Stimulated activated naive CD8-positive, alpha-beta T cell treated with anti-CD3 and anti-CD28 coated beads, Interleukin-15, Interleukin-2, amounts not matched to agents 100 U/mL and 50 U/mL, for 24 hours (primary cell): ENCODE measurements at regions not wholly inside any gene's neighbourhood (a gene's known extent, or its start where the extent isn't known, plus 50 kb on each side); places are given as distances from the start of the nearest gene placed in this dataset.
"Not testable (repeated sequence)": the region's sequence is repeated elsewhere in the genome, so short reads cannot be mapped to it uniquely, and the experiment has no call there.

Experiments used
- ATAC-seq: fragments of 150-1000 bp; cut with Tn5 transposase; one replicate; pipeline ENCODE4 v1.10.0; 2021
- DNase-seq: peaks from one replicate; pipeline ENCODE4 v3.0.0; 2021

DNA sequence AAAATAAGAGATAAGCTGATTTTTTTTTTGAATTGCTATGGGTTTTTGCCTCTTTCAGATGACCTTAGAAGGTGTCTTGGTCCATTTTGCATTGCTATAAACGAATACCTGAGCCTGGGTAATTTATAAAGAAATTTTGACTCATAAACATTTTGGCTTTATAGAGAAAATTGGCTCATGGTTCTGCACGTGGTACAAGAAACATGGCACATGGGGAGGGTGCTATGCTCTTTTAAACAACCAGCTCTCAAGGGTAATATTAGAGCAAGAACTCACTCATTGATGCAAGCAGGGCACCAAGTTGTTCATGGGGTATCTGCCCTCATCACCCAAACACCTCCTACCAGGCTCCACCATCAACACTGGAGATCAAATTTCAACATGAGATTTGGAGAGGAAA, 408.8 kb downstream of the NUP35 start:
- no peak for DNase-seq
- ATAC-seq = no peak

- DNase-seq (no peak), ATAC-seq (no peak)
Observed at GRCh38 chr2:183536290-183536689, 412.0 kb downstream of the NUP35 start.

- DNase-seq (no peak), ATAC-seq (no peak)
Observed at GRCh38 chr2:183536714-183537113, 412.5 kb downstream of the NUP35 start.

DNA sequence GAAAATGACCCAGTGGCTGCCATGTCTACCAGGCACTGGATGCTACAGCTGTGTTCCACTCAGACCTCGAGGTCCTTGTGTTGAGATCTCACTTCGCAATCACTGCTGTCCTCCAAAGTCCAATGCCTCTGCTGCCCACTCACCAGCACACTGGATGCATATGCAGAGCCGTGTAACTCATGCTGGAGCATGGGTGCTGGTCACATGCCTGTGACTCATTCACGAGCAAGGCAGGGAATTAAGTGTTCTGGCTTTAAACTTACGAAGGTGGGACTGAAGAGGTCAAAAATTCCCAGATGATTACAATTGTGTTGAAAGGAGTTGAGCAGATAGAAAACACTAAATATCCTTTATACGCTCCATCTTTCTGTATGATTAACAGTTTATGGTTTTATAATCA, 417.5 kb downstream of the NUP35 start:
- DNase-seq (no peak), ATAC-seq (no peak)

- DNase-seq (no peak), ATAC-seq (no peak)
Observed at GRCh38 chr2:183542606-183543005, 418.4 kb downstream of the NUP35 start.

- ATAC-seq = no peak
- no peak for DNase-seq
Observed at GRCh38 chr2:183543222-183543621, 419.0 kb downstream of the NUP35 start.

DNA sequence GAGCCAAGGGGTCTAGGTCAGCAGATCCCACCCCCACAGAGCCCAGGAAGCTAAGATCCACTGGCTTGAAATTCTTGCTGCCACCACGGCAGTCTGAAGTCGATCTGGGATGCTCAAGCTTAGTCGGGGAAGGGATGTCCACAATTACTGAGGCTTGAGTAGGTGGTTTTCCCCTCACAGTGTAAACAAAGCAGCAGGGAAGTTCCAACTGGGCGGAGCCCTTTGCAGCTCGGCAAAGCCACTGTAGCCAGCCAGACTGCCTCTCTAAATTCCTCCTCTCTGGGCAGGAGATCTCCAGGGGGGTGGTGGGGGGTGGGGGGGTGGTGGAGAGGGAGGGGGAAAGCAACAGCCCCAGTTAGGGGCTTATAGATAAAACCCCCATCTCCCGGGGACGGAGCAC, 419.5 kb downstream of the NUP35 start:
- ATAC-seq (no peak), DNase-seq (no peak)

DNA sequence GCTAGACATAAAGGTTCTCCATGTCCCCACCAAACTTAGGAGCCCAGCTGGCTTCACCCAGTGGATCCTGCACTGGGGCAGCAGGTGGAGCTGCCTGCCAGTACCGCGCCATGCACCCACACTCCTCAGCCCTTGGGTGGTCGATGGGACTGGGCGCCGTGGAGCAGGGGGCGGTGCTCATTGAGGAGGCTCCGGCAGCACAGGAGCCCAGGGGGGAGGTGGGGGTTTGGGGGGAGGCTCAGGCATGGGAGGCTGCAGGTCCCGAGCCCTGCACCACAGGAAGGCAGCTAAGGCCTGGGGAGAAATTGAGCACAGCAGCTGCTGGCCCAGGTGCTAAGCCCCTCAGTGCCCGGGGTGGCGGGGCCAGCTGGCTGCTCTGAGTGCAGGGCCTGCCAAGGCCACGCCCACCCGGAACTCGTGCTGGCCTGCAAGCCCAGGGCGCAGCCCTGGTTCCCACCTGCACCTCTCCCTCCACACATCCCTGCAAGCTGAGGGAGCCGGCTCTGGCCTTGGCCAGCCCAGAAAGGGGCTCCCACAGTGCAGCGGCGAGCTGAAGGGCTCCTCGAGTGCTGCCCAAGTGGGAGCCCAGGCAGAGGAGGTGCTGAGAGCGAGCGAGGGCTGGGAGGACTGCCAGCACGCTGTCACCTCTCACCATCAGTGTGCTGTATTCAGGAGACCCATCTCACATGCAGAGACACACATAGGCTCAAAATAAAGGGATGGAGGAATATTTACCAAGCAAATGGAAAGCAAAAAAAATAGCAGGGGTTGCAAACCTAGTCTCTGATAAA, 422.5 kb downstream of the NUP35 start:
- not testable (repeated sequence) for DNase-seq, ATAC-seq

DNA sequence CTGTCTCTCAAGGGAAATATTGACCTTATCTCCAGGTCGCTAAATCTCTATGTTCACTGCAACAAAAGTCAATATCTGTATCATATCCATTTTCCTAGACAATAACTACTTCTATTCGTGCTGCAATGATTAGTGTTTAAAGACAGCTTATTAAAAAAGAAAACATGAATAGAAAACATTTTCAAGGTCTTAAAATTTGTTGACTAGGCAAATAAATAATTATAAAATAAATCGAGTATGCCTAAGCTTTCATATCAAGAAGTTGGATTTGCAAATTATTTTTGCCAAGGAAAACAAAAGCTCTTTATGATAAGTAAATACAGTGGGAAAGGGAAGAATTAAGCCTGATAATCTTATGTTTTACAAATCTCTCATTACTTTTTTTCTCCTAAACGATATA, 428.5 kb downstream of the NUP35 start:
- ATAC-seq (no peak), DNase-seq (no peak)

DNA sequence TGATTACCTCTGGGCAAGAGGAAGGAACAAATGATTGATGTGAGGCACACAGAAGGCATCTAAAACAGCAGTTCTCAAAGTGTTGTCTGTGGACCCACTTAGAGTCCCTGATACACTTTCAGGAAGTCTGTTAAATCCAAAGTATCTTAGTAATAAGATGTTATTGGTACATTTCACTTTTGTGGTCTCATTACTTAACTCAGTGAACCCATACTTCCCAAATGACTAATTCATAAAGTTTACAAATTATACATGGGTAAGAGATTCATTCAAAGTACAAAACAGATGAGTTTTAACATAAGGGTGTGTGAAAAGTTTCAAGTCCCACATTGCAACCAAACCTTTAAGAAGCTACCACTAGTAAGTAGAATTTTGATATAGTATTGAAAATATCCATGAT, 440.5 kb downstream of the NUP35 start:
- no peak for DNase-seq
- ATAC-seq = no peak

DNA sequence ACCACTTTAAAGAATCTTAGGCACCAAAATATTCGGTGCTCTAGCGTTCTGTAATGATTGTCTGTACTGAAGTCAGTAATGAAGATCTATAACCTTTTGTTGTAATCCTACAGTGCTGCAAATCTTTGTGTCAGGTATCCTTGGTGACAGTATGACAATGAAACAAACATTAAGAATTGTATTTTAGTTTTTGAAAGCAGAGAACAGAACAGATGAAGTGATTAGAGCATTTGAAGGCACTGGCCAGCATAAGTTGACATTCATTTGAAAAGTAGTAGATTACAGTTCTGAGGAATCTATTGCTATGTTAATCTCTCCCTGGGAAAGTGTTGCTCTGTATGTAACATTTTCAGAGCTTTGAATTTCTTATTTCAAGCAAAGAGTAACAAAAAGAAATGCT, 451.2 kb downstream of the NUP35 start:
- ATAC-seq = no peak
- DNase-seq = no peak

DNA sequence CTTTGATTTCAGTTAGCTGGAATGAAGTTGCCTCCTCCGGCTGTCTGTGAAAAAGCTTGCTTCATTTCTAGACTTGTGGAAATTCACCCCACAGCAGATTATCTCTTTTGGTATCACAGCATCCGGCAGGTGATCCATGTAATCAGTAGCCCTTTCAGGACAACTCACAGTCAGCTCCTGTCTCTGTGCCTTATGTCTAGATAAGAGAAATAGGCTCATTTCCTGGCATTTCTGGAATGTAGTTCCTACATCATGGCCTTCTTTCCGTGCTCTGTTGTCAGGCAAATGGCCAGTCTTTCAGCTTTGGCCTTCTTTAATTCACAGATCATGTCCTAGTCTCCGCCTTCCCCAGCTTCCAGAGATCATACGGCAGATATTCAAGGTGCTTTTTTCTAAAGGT, 455.4 kb downstream of the NUP35 start:
- no peak for ATAC-seq
- no peak for DNase-seq

- ATAC-seq = no peak
- DNase-seq = no peak
Observed at GRCh38 chr2:183592271-183592670, 468.0 kb downstream of the NUP35 start.

GRCh38 chr2:183594150-183594549, 469.9 kb downstream of the NUP35 start:
- DNase-seq (no peak), ATAC-seq (no peak)

DNA sequence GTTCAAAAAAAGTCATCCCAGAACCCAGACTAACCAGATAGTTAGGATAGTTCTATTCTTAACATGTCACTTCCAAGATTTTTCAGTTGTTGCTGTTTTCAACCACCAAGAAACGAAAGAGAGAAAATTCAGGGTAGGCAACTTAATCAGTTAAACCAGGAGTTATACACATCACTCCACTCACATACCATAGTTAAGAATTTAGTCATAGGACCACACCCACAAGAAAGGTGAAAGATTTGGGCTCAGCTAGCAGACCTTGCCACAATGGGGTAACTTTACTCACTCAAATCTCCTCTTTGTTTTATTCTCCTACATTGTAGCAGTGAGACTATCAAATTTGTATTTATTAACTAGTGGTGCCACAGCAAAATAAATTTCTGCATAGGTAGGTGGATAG, 473.6 kb downstream of the NUP35 start:
- DNase-seq (no peak), ATAC-seq (no peak)

GRCh38 chr2:183604065-183604464, 479.8 kb downstream of the NUP35 start:
- ATAC-seq (no peak), DNase-seq (no peak)

DNA sequence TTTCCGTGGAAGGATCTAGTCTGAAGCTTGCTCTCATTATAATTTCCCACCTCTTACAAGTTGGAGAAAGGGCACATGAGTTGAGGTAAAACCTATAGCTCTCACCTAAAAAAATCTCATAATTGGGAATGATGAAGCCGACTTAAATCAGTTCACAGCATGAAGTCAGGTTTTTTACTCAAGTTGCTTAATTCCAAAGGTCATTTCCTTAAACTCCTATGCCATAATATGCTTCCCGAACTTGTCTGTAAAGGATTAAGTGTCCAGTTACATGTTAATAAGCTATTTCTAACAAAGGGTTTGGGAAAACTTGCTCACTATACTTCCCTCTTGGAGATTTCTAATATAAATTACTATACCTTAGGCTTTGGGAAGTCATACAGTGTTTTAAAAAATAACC, 481.2 kb downstream of the NUP35 start:
- no peak for ATAC-seq
- DNase-seq = no peak

GRCh38 chr2:183606022-183606717, 481.9 kb downstream of the NUP35 start:
- DNase-seq (no peak), ATAC-seq (no peak)

GRCh38 chr2:183606718-183607085, 482.5 kb downstream of the NUP35 start:
- ATAC-seq = no peak
- DNase-seq = no peak

- DNase-seq (no peak), ATAC-seq (no peak)
Observed at GRCh38 chr2:183607995-183608394, 483.8 kb downstream of the NUP35 start.

GRCh38 chr2:183608747-183609146, 484.5 kb downstream of the NUP35 start:
- no peak for DNase-seq
- ATAC-seq = no peak

DNA sequence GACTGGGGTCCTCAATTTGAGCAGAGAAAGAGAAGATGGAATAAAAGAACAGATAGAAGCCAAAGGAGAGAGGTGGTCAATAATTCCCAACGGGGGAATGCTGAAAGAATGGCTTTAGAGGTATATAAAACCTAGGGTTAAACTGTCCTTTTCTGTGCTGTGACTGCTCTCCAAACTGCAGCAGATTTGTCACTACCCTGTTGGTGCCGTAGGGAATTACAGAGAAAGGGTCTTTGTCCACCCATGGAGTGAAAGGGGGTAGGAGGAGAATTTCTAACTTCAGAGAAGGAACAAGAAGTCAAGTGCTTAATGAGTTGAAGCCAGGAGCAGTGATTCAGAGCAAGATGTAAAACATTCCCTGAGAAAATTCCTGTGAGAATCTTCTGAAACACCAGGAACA, 486.5 kb downstream of the NUP35 start:
- DNase-seq = no peak
- ATAC-seq = no peak

- ATAC-seq (no peak), DNase-seq (no peak)
Observed at GRCh38 chr2:183614799-183615435, 490.7 kb downstream of the NUP35 start.

DNA sequence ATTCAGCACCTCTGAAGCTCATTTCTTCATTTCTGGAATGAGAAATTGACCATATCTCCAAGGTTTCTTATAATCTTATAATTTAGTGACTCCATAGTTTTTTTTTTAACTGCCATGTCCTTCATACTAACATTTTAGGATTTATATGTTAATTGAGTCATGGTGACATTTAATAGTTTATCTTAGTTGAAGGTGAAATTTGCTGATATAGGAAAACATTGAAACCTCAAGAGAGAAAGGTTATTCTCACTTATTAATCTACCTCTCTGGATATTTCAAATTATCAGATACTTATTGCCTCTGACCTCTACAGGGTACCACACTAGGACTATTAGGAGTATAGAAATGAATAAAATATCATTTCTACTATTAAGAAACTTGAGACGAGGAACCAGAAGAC, 499.0 kb downstream of the NUP35 start:
- no peak for ATAC-seq
- no peak for DNase-seq
